Trophoblast cell (in vitro differentiated cells and primary cell): ENCODE measurements at regions not wholly inside any gene's neighbourhood (a gene's known extent, or its start where the extent isn't known, plus 50 kb on each side); places are given as distances from the start of the nearest gene placed in this dataset.

ENCODE experiments used
- DNase-seq, 2 donors: peaks; one replicate each; pipeline ENCODE4 v3.0.0-alpha.2; 2016
- H2AFZ ChIP-seq: 2 replicates; pipeline ENCODE4 v1.6.1; 2013; ENCODE audit warnings: low read length, moderate library complexity, mild to moderate bottlenecking; ENCODE audit not compliant: insufficient read depth, poor library complexity
- H2AK5ac ChIP-seq: 2 replicates; pipeline ENCODE4 v1.6.1; 2013; ENCODE audit warnings: mild to moderate bottlenecking, low read length
- H2BK120ac ChIP-seq: 2 replicates; pipeline ENCODE4 v1.6.1; 2013; ENCODE audit warnings: low read length, mild to moderate bottlenecking, moderate library complexity; ENCODE audit not compliant: insufficient read depth, poor library complexity
- H2BK12ac ChIP-seq: 2 replicates; pipeline ENCODE4 v1.6.1; 2013; ENCODE audit warnings: mild to moderate bottlenecking, low read length, moderate library complexity
- H2BK5ac ChIP-seq: 2 replicates; pipeline ENCODE4 v1.6.1; 2013; ENCODE audit warnings: low read length, low read depth, moderate library complexity, mild to moderate bottlenecking; ENCODE audit not compliant: poor library complexity
- H3K14ac ChIP-seq: 2 replicates; pipeline ENCODE4 v1.6.1; 2013; ENCODE audit warnings: mild to moderate bottlenecking, low read length
- H3K18ac ChIP-seq: 2 replicates; pipeline ENCODE4 v1.6.1; 2013; ENCODE audit warnings: mild to moderate bottlenecking, low read length
- H3K23ac ChIP-seq: 2 replicates; pipeline ENCODE4 v1.6.1; 2013; ENCODE audit warnings: low read length
- H3K27ac ChIP-seq: 2 replicates; pipeline ENCODE4 v1.5.1; 2013; ENCODE audit warnings: low read depth, mild to moderate bottlenecking, inconsistent platforms, low read length, moderate library complexity
- H3K27me3 ChIP-seq: 2 replicates; pipeline ENCODE4 v1.6.1; 2013; ENCODE audit warnings: inconsistent platforms, mild to moderate bottlenecking, low read length, moderate library complexity; ENCODE audit not compliant: insufficient read depth
- H3K36me3 ChIP-seq, 2 experiments: 1 replicate in 1 of 2; 2 replicates in 1 of 2; pipeline ENCODE4 v1.6.1; 2013; ENCODE audit warnings: low read length in 2 of 2, mild to moderate bottlenecking in 2 of 2, moderate library complexity in 1 of 2; ENCODE audit not compliant: insufficient read depth in 2 of 2, control insufficient read depth in 1 of 2
- H3K4ac ChIP-seq: 2 replicates; pipeline ENCODE4 v1.6.1; 2013; ENCODE audit warnings: low read depth, mild to moderate bottlenecking, low read length, moderate library complexity
- H3K4me1 ChIP-seq, 2 experiments: 1 replicate in 1 of 2; 2 replicates in 1 of 2; pipeline ENCODE4 v1.6.1; 2013; ENCODE audit warnings: low read length in 2 of 2, mild to moderate bottlenecking in 2 of 2, moderate library complexity in 1 of 2; ENCODE audit not compliant: insufficient read depth in 2 of 2, control insufficient read depth in 1 of 2
- H3K4me2 ChIP-seq: 2 replicates; pipeline ENCODE4 v1.6.1; 2013; ENCODE audit warnings: inconsistent platforms, mild to moderate bottlenecking, low read length, moderate library complexity
- H3K4me3 ChIP-seq: 2 replicates; pipeline ENCODE4 v1.5.1; 2013; ENCODE audit warnings: mild to moderate bottlenecking, low read depth, low read length, inconsistent platforms
- H3K79me1 ChIP-seq: one replicate; pipeline ENCODE4 v1.6.1; 2013; ENCODE audit warnings: low read length
- H3K79me2 ChIP-seq: 2 replicates; pipeline ENCODE4 v1.6.1; 2013; ENCODE audit warnings: low read length, mild to moderate bottlenecking; ENCODE audit not compliant: control insufficient read depth, insufficient read depth, poor library complexity
- H3K9ac ChIP-seq: 2 replicates; pipeline ENCODE4 v1.6.1; 2013; ENCODE audit warnings: mild to moderate bottlenecking, low read length
- H3K9me3 ChIP-seq: 2 replicates; pipeline ENCODE4 v1.6.1; 2013; ENCODE audit warnings: low read depth, mild to moderate bottlenecking, control low read depth, inconsistent platforms, low read length; ENCODE audit not compliant: insufficient read depth
- H4K12ac ChIP-seq: 2 replicates; pipeline ENCODE4 v1.6.1; 2013; ENCODE audit warnings: low read depth, mild to moderate bottlenecking, low read length, moderate library complexity
- H4K8ac ChIP-seq: 2 replicates; pipeline ENCODE4 v1.6.1; 2013; ENCODE audit warnings: low read depth, mild to moderate bottlenecking, low read length, moderate library complexity
- H4K91ac ChIP-seq: one replicate; pipeline ENCODE4 v1.6.1; 2013; ENCODE audit warnings: low read depth, mild to moderate bottlenecking, low read length, moderate library complexity
- WGBS: extraction: QIAGEN DNeasy Blood & Tissue Kit; methylation state at CpG from one replicate; pipeline ENCODE4 v1.1.7; 2013; ENCODE audit warnings: missing lambda C conversion rate; ENCODE audit not compliant: insufficient read length, insufficient coverage; ENCODE audit errors: extremely low coverage; 5-methylcytosine and 5-hydroxymethylcytosine counted together

- H3K79me2 ChIP-seq = no peaks in the 10 kb centered on the region
- no CpG with 5 or more reads among the region's 2 CpGs for WGBS
- no peaks in the 10 kb centered on the region for H3K4me1 ChIP-seq
- no peak overlapping the region for H3K4me2 ChIP-seq
- H3K18ac ChIP-seq = no peak overlapping the region
- no peak overlapping the region for H3K27ac ChIP-seq
- H4K8ac ChIP-seq = no peak overlapping the region
- H2BK120ac ChIP-seq = no peak overlapping the region
- H2BK12ac ChIP-seq = no peak overlapping the region
- H2AK5ac ChIP-seq = no peak overlapping the region
- H3K9me3 ChIP-seq = no peaks in the 10 kb centered on the region
- no peak overlapping the region for H3K4me3 ChIP-seq
- no peak overlapping the region for H4K91ac ChIP-seq
- H3K36me3 ChIP-seq = no peaks in the 10 kb centered on the region
- no peak overlapping the region for H3K14ac ChIP-seq
- H3K79me1 ChIP-seq = no peaks in the 10 kb centered on the region
- no peak overlapping the region for H3K23ac ChIP-seq
- no peaks in the 10 kb centered on the region for H3K27me3 ChIP-seq
- DNase-seq = no peak
- no peak overlapping the region for H2BK5ac ChIP-seq
- no peak overlapping the region for H3K4ac ChIP-seq
- H2AFZ ChIP-seq = no peak overlapping the region
- H3K9ac ChIP-seq = no peak overlapping the region
- H4K12ac ChIP-seq = no peak overlapping the region
Observed at GRCh38 chr2:12935222-12935621, 218.5 kb downstream of the TRIB2 start.

GRCh38 chr2:12935796-12936195 lies 219.1 kb downstream of the TRIB2 start:
- Histone ChIP-seq H4K8ac (no peak overlapping the region), H2AFZ (no peak overlapping the region), H3K27ac (no peak overlapping the region), H3K36me3 (no peaks in the 10 kb centered on the region), H3K4me3 (no peak overlapping the region), H3K79me2 (no peaks in the 10 kb centered on the region), H3K27me3 (no peaks in the 10 kb centered on the region), H3K9ac (no peak overlapping the region), H3K9me3 (no peaks in the 10 kb centered on the region), H2BK12ac (no peak overlapping the region), H4K12ac (no peak overlapping the region), H4K91ac (no peak overlapping the region), H3K4me1 (no peaks in the 10 kb centered on the region), H3K18ac (no peak overlapping the region), H2BK120ac (no peak overlapping the region), H3K14ac (no peak overlapping the region), H2BK5ac (no peak overlapping the region), H3K79me1 (no peaks in the 10 kb centered on the region), H3K4me2 (no peak overlapping the region), H3K23ac (no peak overlapping the region), H3K4ac (no peak overlapping the region), H2AK5ac (no peak overlapping the region)
- no peak for DNase-seq
- WGBS = no CpG with 5 or more reads among the region's 6 CpGs

- H3K79me1 ChIP-seq = no peaks in the 10 kb centered on the region
- H4K12ac ChIP-seq = no peak overlapping the region
- no peak overlapping the region for H4K91ac ChIP-seq
- no peak overlapping the region for H3K18ac ChIP-seq
- no peak overlapping the region for H3K9ac ChIP-seq
- H3K9me3 ChIP-seq = no peaks in the 10 kb centered on the region
- no peak overlapping the region for H2AK5ac ChIP-seq
- no peak overlapping the region for H2BK120ac ChIP-seq
- no peaks in the 10 kb centered on the region for H3K27me3 ChIP-seq
- H3K23ac ChIP-seq = no peak overlapping the region
- H3K79me2 ChIP-seq = no peaks in the 10 kb centered on the region
- H3K4me2 ChIP-seq = no peak overlapping the region
- H2BK5ac ChIP-seq = no peak overlapping the region
- H3K14ac ChIP-seq = no peak overlapping the region
- no peak overlapping the region for H2AFZ ChIP-seq
- no peak overlapping the region for H3K27ac ChIP-seq
- no peak overlapping the region for H2BK12ac ChIP-seq
- no peak overlapping the region for H3K4ac ChIP-seq
- H3K4me1 ChIP-seq = no peaks in the 10 kb centered on the region
- no peak overlapping the region for H4K8ac ChIP-seq
- H3K4me3 ChIP-seq = no peak overlapping the region
- no peaks in the 10 kb centered on the region for H3K36me3 ChIP-seq
- no peak for DNase-seq
Observed at GRCh38 chr2:12941203-12941602, 224.5 kb downstream of the TRIB2 start.

GRCh38 chr2:12948231-12948960 lies 231.7 kb downstream of the TRIB2 start:
- Histone ChIP-seq H3K9ac (no peak overlapping the region), H3K4me3 (no peak overlapping the region), H2BK5ac (no peak overlapping the region), H2AK5ac (no peak overlapping the region), H3K23ac (no peak overlapping the region), H2BK12ac (no peak overlapping the region), H2BK120ac (no peak overlapping the region), H3K79me1 (peaks cover 2% of the 10 kb centered on the region), H4K12ac (no peak overlapping the region), H3K36me3 (no peaks in the 10 kb centered on the region), H3K9me3 (no peaks in the 10 kb centered on the region), H4K91ac (no peak overlapping the region), H3K4me1 (peaks cover 2 to 5% of the 10 kb centered on the region in 2 experiments), H3K79me2 (no peaks in the 10 kb centered on the region), H2AFZ (no peak overlapping the region), H3K4me2 (no peak overlapping the region), H3K4ac (no peak overlapping the region), H3K14ac (no peak overlapping the region), H4K8ac (no peak overlapping the region), H3K18ac (no peak overlapping the region), H3K27ac (no peak overlapping the region), H3K27me3 (no peaks in the 10 kb centered on the region)
- WGBS = no CpG with 5 or more reads among the region's 9 CpGs
- no peak for DNase-seq
